ENCODE measurements at regions not wholly inside any gene's neighbourhood (a gene's known extent, or its start where the extent isn't known, plus 50 kb on each side); places are given as distances from the start of the nearest gene placed in this dataset.

GRCh38 chr6:14060971-14061370, 56.6 kb upstream of the CD83 start:
- H3K4me2 ChIP-seq (ENCODE audit: low read length), result no peak overlapping the region
- no peaks in the 10 kb centered on the region for H3F3A ChIP-seq (ENCODE audit: control insufficient read depth, insufficient read depth)
- no peaks in the 10 kb centered on the region for H4K20me1 ChIP-seq (ENCODE audit: control insufficient read depth, insufficient read depth, low read depth, low read length)
- H3K36me3 ChIP-seq (ENCODE audit: control insufficient read depth, low read length), result no peaks in the 10 kb centered on the region
- peaks cover 41% of the 10 kb centered on the region for H3K27me3 ChIP-seq (ENCODE audit: control insufficient read depth, low read length)
- no peaks in the 10 kb centered on the region for H3K9me2 ChIP-seq (replicated peaks; ENCODE audit: control insufficient read depth, low read length)
- H3K9me3 ChIP-seq (ENCODE audit: control insufficient read depth, insufficient read depth, low read length), result no peaks in the 10 kb centered on the region
- H3K4me1 ChIP-seq (ENCODE audit: control insufficient read depth, low read length), result no peaks in the 10 kb centered on the region
- no peak for TF ChIP-seq EZH2phosphoT487 (IDR thresholded peaks at IDR 0.05; ENCODE audit: borderline replicate concordance, low read length)
- no peak for TF ChIP-seq CTCF (IDR thresholded peaks at IDR 0.05; ENCODE audit: low read depth, low read length, poor library complexity, severe bottlenecking)
- H3K79me2 ChIP-seq (ENCODE audit: control insufficient read depth, low read length), result no peaks in the 10 kb centered on the region
- H3K4me3 ChIP-seq (ENCODE audit: low read length), result no peak overlapping the region
- no peak overlapping the region for H3K27ac ChIP-seq (ENCODE audit: low read depth, low read length)

GRCh38 chr6:14061643-14062042, 55.9 kb upstream of the CD83 start:
- no peak overlapping the region for H3K4me2 ChIP-seq (ENCODE audit: low read length)
- H3F3A ChIP-seq (ENCODE audit: control insufficient read depth, insufficient read depth), result no peaks in the 10 kb centered on the region
- no peaks in the 10 kb centered on the region for H3K9me2 ChIP-seq (replicated peaks; ENCODE audit: control insufficient read depth, low read length)
- no peaks in the 10 kb centered on the region for H3K79me2 ChIP-seq (ENCODE audit: control insufficient read depth, low read length)
- H3K36me3 ChIP-seq (ENCODE audit: control insufficient read depth, low read length), result no peaks in the 10 kb centered on the region
- H3K27ac ChIP-seq (ENCODE audit: low read depth, low read length), result no peak overlapping the region
- no peak for TF ChIP-seq EZH2phosphoT487 (IDR thresholded peaks at IDR 0.05; ENCODE audit: borderline replicate concordance, low read length)
- TF ChIP-seq CTCF (IDR thresholded peaks at IDR 0.05; ENCODE audit: low read depth, low read length, poor library complexity, severe bottlenecking), result no peak
- H3K27me3 ChIP-seq (ENCODE audit: control insufficient read depth, low read length), result peaks cover 41% of the 10 kb centered on the region
- no peak overlapping the region for H3K4me3 ChIP-seq (ENCODE audit: low read length)
- H3K9me3 ChIP-seq (ENCODE audit: control insufficient read depth, insufficient read depth, low read length), result no peaks in the 10 kb centered on the region
- peaks cover under 1% of the 10 kb centered on the region; the same call in 1 of the 2 replicates for H3K4me1 ChIP-seq (ENCODE audit: control insufficient read depth, low read length)
- no peaks in the 10 kb centered on the region for H4K20me1 ChIP-seq (ENCODE audit: control insufficient read depth, insufficient read depth, low read depth, low read length)

GRCh38 chr6:14062345-14063029, 55.1 kb upstream of the CD83 start:
- H3K79me2 ChIP-seq (ENCODE audit: control insufficient read depth, low read length), result no peaks in the 10 kb centered on the region

More at GRCh38 chr6:14062345-14063029, 55.1 kb upstream of the CD83 start:
- TF ChIP-seq EZH2phosphoT487 (IDR thresholded peaks at IDR 0.05; ENCODE audit: borderline replicate concordance, low read length) (no peak), CTCF (IDR thresholded peaks at IDR 0.05; ENCODE audit: low read depth, low read length, poor library complexity, severe bottlenecking) (no peak)
- Histone ChIP-seq H3K4me1 (ENCODE audit: control insufficient read depth, low read length) (peaks cover 7% of the 10 kb centered on the region), H3F3A (ENCODE audit: control insufficient read depth, insufficient read depth) (no peaks in the 10 kb centered on the region), H3K36me3 (ENCODE audit: control insufficient read depth, low read length) (no peaks in the 10 kb centered on the region), H3K4me2 (ENCODE audit: low read length) (no peak overlapping the region), H3K27ac (ENCODE audit: low read depth, low read length) (no peak overlapping the region), H3K27me3 (ENCODE audit: control insufficient read depth, low read length) (peaks cover 41% of the 10 kb centered on the region), H3K4me3 (ENCODE audit: low read length) (no peak overlapping the region), H3K9me2 (replicated peaks; ENCODE audit: control insufficient read depth, low read length) (no peaks in the 10 kb centered on the region), H4K20me1 (ENCODE audit: control insufficient read depth, insufficient read depth, low read depth, low read length) (no peaks in the 10 kb centered on the region), H3K9me3 (ENCODE audit: control insufficient read depth, insufficient read depth, low read length) (no peaks in the 10 kb centered on the region)
